ENCODE measurements at regions not wholly inside any gene's neighbourhood (a gene's known extent, or its start where the extent isn't known, plus 50 kb on each side); places are given as distances from the start of the nearest gene placed in this dataset.

GRCh38 chr10:131685576-131685975, 215.2 kb upstream of the PPP2R2D start:
- no peak for DNase-seq
- ATAC-seq (ENCODE audit: poor library complexity) = no peak
- intact Hi-C loops (cut with DNase I) = no loop called here

GRCh38 chr10:131686781-131687420, 213.9 kb upstream of the PPP2R2D start:
- no peak for ATAC-seq (ENCODE audit: poor library complexity)
- no peak for DNase-seq
- intact Hi-C loops (cut with DNase I) = no loop called here

GRCh38 chr10:131688304-131688703, 212.5 kb upstream of the PPP2R2D start:
- ATAC-seq (ENCODE audit: poor library complexity) (no peak), DNase-seq (no peak)

DNA sequence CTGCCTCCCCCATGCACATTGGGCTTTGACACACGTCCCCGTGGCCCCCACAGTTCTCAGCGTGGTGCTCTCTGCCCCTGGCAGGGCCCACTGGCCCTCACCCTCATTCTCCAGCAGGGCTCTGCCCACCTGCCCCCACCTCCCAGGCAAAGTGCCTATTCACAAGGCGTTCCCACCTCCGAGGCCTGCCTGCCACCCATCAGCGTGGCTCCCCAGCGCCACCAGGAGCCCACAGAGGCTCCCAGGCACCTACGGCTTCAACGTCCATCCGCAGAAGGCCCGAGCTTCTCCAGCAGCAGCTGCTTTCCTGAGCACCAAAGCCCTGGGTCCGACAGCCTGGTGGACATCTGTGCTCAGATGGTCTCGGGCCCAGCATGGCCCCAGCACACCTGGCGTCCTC, 211.8 kb upstream of the PPP2R2D start:
- ATAC-seq (ENCODE audit: poor library complexity) (no peak), DNase-seq (no peak)
- intact Hi-C loops (cut with DNase I) = no loop called here

More at GRCh38 chr10:131688304-131688703, 212.5 kb upstream of the PPP2R2D start:
- intact Hi-C loops (cut with DNase I) = no loop called here

DNA sequence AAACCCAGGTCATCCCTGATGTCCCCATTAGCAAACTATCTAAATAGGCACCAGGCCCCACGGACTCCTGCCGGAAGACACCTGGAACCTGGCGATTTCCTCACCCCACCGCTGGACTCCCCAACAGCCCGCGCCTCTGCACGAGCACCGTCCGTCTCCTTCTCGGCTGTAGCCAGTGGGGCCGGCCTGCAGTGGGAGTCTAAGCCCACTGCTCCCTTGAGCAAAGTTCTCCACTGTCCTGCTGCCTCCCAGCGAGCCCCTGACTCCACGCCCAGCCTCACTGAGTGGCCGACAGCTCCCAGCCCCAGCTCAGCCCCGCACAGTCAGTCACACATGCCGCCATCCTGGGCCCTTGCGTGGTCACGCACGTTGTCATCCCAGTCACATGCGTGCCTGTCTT, 211.3 kb upstream of the PPP2R2D start:
- no peak for ATAC-seq (ENCODE audit: poor library complexity)
- intact Hi-C loops (cut with DNase I) = no loop called here
- no peak for DNase-seq

DNA sequence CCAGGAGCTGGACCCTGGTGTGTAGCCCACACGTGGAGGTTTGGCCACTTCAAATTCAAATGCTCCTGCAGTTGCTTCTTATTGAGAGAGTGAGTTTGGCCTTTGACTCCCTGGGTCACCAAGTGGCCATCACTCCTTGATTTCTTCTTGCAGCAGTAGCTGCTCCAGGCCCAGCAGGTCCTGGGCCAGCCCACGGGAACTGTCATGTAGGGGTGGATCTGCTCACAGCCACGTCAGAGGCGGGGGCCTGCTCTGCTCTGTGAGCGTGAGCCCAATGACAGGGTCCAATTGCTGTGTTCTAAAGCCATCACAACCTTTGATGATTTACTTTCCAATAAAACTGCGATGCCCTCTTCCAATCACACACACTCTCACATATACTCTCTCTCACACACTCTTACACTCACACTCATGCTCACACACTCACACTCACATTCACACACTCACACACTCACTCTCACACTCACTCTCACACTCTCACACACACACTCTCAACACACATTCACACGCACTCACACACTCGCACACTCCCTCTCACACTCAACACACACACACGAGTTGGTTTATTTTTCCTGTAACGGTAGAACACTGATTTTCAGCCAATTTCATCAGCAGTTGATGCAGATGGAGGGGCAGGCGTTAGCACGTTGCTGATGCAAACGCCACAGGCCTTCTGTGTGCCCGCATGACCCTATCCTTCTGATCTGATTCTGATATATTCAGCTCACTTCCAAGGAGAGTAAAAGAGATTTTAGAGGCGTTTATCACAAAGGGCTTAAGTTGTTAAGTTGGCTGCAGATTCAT, 210.7 kb upstream of the PPP2R2D start:
- no peak for DNase-seq
- intact Hi-C loops (cut with DNase I) = no loop called here
- no peak for ATAC-seq (ENCODE audit: poor library complexity)

DNA sequence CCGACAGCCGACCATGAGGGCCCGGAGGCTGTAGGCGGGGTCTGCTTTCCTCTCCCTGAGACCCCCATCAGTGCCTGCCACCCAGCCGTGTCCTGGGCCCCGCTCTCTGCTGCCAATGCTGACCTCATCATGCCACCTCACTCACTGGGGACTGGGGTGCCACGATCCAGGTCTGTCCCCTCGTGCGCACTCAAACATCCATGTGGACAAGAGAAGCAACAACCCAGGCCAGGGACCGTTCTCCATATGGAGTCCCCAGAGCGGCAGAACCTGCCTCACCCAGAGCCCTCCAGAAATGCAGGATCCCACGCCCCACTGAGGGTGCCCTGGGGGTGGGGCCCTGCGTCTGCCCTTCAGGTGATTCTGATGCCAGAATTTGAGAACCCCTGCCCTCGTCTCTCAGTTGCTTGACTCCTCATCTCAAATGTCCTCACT, 210.0 kb upstream of the PPP2R2D start:
- no peak for ATAC-seq (ENCODE audit: poor library complexity)
- intact Hi-C loops (cut with DNase I) = no loop called here

GRCh38 chr10:131691481-131692090, 209.2 kb upstream of the PPP2R2D start:
- ATAC-seq (ENCODE audit: poor library complexity) = no peak
- intact Hi-C loops (cut with DNase I) = no loop called here

More for the DNA sequence above, 210.0 kb upstream of the PPP2R2D start:
- DNase-seq = no peak

DNA sequence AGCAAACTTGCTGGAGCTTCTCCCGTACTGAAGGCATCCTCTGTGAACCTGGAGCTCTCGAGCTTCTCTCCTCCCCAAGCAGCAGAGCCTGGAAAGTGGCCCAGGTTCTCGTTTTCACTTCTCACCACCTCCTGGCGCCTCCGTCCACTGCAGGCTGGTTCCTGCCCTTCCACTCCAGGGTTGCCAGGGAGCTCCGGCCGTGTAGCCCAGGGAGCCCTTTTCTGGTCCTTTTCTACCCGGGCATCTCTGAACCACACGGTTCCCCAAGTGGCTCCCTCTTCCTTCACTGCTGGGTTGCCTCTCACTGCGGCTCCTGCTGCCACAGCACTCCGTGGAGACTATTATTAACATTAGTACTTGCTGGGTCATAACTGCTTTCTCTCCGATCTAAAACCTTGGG, 208.6 kb upstream of the PPP2R2D start:
- ATAC-seq (ENCODE audit: poor library complexity) = no peak

More at GRCh38 chr10:131691481-131692090, 209.2 kb upstream of the PPP2R2D start:
- no peak for DNase-seq

GRCh38 chr10:131692686-131693334, 208.0 kb upstream of the PPP2R2D start:
- no peak for ATAC-seq (ENCODE audit: poor library complexity)
- intact Hi-C loops (cut with DNase I) = no loop called here
- DNase-seq = no peak

More for the DNA sequence above, 208.6 kb upstream of the PPP2R2D start:
- intact Hi-C loops (cut with DNase I) = no loop called here
- no peak for DNase-seq

DNA sequence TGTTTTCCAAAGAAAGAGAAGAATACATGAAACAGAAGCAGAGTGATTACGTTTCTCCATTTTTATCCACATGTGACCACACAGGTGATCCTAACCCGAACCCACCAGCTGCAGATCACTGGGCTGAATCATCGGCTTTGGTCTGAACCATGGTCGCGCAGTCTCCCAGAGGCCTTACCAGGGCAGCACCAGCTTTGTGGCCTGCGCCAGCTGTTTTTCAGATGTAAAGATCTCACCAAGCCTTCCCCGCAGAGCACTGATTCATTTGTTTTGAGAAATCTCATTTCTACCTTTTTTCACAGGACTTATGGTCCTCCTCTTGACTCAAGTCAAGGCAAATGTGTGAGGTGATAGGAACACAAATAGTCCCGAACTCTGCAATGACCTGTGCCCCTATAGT, 207.0 kb upstream of the PPP2R2D start:
- intact Hi-C loops (cut with DNase I) = no loop called here
- ATAC-seq (ENCODE audit: poor library complexity) = no peak
- no peak for DNase-seq

GRCh38 chr10:131694168-131694780, 206.5 kb upstream of the PPP2R2D start:
- DNase-seq (no peak), ATAC-seq (ENCODE audit: poor library complexity) (no peak)
- intact Hi-C loops (cut with DNase I) = no loop called here

DNA sequence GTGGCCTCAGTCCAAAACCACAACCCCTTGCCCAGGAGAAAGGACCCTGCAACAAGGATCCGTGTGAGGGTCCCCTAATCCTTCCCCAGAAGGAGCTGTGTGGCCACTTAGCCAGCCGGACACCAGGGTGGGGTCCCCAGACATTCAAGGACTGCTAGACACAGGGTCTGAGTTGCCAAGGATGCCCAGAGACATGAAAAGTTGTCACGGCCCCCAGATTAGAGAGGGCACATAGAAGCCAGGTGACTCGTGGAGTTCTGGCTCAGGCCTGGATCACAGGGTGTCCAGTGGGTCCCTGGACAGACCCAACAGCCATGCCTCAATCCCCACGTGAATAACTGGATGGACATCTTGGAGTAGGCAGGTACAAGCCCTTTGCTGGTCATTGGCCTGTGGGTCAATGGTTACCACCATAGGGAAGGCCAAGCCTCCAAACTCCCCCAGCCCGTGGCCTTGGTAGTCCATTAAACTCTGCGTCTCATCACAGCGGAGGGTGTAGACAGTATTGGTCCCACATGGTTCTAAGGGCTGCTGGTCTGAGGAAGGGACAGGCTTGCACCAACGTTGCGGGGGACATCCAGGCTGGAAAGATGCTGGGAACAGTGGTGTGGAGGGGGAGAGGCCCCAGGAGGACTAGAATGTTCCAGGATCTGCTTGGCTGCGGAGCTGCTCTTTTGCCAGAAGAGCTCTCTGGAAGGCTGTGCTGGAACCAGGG, 205.9 kb upstream of the PPP2R2D start:
- intact Hi-C loops (cut with DNase I) = no loop called here
- ATAC-seq (ENCODE audit: poor library complexity) = no peak
- DNase-seq = no peak

GRCh38 chr10:131695496-131696165, 205.2 kb upstream of the PPP2R2D start:
- intact Hi-C loops (cut with DNase I) = no loop called here
- DNase-seq (no peak), ATAC-seq (ENCODE audit: poor library complexity) (no peak)

GRCh38 chr10:131697476-131698128, 203.2 kb upstream of the PPP2R2D start:
- intact Hi-C loops (cut with DNase I) = no loop called here
- ATAC-seq (ENCODE audit: poor library complexity) = no peak
- no peak for DNase-seq

DNA sequence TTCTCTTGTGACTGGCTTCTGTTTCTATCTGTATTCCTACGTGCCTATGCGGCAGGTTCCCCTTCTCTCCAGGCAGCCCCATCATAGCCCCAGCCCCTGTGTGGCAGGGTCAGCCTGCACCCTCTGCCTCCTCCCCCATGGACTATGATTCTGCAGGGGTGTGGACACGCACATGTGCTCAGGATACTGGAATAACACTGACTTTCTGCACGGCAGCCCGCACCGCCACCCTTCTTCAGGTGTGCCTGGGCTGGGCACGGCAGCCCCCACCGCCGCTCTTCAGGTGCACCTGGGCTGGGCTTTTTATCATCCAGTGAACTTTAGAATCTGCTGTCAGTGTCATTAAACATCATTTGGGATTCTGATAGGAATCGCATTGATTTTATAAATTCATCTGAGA, 202.6 kb upstream of the PPP2R2D start:
- no peak for ATAC-seq (ENCODE audit: poor library complexity)
- DNase-seq = no peak

DNA sequence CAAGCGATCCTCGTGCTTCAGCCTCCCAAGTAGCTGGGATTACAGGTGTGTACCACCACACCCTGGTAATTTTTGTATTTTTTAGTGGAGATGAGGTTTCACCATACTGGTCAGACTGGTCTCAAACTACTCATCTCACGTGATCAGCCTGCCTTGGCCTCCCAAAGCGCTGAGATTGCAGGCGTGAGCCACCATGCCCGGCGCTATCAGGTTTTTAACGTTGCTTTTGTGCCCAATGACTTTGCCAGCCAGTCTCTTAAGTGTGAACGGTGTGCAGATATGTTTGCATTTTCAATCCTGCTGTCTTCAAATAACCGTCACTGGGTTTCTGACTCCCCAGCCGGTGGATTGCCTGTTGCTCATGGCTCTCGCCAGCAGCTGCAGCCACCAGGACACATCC, 201.8 kb upstream of the PPP2R2D start:
- ATAC-seq (ENCODE audit: poor library complexity) (no peak), DNase-seq (no peak)

More for the DNA sequence above, 202.6 kb upstream of the PPP2R2D start:
- intact Hi-C loops (cut with DNase I) = no loop called here

More for the DNA sequence above, 201.8 kb upstream of the PPP2R2D start:
- intact Hi-C loops (cut with DNase I) = no loop called here
